ENCODE measurements at regions not wholly inside any gene's neighbourhood (a gene's known extent, or its start where the extent isn't known, plus 50 kb on each side); places are given as distances from the start of the nearest gene placed in this dataset.

DNA sequence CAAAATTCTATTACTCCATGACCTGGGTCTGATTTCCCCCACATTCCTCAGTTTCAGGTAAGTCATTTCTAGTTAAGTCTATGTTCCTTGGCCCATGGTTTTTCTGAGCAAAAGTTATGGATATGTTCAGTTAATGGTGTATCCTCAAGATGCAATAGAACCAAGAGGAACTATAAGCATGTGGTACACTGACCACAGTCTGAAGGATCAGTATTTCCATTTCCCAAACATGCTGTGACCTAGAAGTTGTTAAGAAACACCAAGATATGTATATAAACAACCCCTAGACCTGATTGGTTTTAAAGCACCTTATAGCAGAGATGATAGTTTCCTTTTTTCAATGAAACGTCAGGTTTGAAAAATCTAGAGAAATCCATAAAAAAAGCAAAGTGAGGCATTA is 94.2 kb upstream of the ABCB5 start:
- H4K91ac ChIP-seq (ENCODE audit: insufficient read depth, low read depth, low read length): no peak overlapping the region
- no peaks in the 10 kb centered on the region for H3K9me3 ChIP-seq (ENCODE audit: control insufficient read depth, insufficient read depth, low read length)
- H3K56ac ChIP-seq (ENCODE audit: extremely low read depth, insufficient read depth, low read length): no peak overlapping the region
- POLR2A ChIA-PET (ENCODE audit: unreplicated experiment): no interaction called here
- H2BK20ac ChIP-seq (ENCODE audit: low read depth, low read length): no peak overlapping the region
- no peak overlapping the region for H3K4me3 ChIP-seq (ENCODE audit: insufficient read depth, low read depth, low read length)
- no peaks in the 10 kb centered on the region for H3K4me1 ChIP-seq (ENCODE audit: control insufficient read depth, insufficient read depth, low read length)
- TF ChIP-seq RFX5 (IDR thresholded peaks at IDR 0.05; ENCODE audit: low read depth, low read length) (no peak), SMC3 (IDR thresholded peaks at IDR 0.05; ENCODE audit: low read depth, low read length) (no peak), RAD21 (IDR thresholded peaks at IDR 0.05; ENCODE audit: low read length) (no peak), BHLHE40 (IDR thresholded peaks at IDR 0.05; ENCODE audit: low read depth, low read length) (no peak), RCOR1 (IDR thresholded peaks at IDR 0.05; ENCODE audit: insufficient replicate concordance, low read length) (no peak), CEBPB (IDR thresholded peaks at IDR 0.05; ENCODE audit: low read depth, low read length) (no peak), NFE2L2 (IDR thresholded peaks at IDR 0.05; ENCODE audit: low read depth, low read length) (no peak), CHD1 (IDR thresholded peaks at IDR 0.05; ENCODE audit: low read depth, low read length) (no peak), MAFK (IDR thresholded peaks at IDR 0.05; ENCODE audit: low read depth, low read length) (no peak), FOS (IDR thresholded peaks at IDR 0.05; ENCODE audit: low read depth, low read length) (no peak), MAZ (IDR thresholded peaks at IDR 0.05; ENCODE audit: borderline replicate concordance, low read depth, low read length) (no peak), POLR2A (IDR thresholded peaks at IDR 0.05; ENCODE audit: low read depth, low read length) (no peak), MXI1 (IDR thresholded peaks at IDR 0.05; ENCODE audit: borderline replicate concordance, low read depth, low read length) (no peak)
- TF ChIP-seq, protein P1, sequence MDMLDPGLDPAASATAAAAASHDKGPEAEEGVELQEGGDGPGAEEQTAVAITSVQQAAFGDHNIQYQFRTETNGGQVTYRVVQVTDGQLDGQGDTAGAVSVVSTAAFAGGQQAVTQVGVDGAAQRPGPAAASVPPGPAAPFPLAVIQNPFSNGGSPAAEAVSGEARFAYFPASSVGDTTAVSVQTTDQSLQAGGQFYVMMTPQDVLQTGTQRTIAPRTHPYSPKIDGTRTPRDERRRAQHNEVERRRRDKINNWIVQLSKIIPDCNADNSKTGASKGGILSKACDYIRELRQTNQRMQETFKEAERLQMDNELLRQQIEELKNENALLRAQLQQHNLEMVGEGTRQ (IDR thresholded peaks at IDR 0.05; ENCODE audit: low read depth, low read length): no peak
- TF ChIP-seq, protein P2, sequence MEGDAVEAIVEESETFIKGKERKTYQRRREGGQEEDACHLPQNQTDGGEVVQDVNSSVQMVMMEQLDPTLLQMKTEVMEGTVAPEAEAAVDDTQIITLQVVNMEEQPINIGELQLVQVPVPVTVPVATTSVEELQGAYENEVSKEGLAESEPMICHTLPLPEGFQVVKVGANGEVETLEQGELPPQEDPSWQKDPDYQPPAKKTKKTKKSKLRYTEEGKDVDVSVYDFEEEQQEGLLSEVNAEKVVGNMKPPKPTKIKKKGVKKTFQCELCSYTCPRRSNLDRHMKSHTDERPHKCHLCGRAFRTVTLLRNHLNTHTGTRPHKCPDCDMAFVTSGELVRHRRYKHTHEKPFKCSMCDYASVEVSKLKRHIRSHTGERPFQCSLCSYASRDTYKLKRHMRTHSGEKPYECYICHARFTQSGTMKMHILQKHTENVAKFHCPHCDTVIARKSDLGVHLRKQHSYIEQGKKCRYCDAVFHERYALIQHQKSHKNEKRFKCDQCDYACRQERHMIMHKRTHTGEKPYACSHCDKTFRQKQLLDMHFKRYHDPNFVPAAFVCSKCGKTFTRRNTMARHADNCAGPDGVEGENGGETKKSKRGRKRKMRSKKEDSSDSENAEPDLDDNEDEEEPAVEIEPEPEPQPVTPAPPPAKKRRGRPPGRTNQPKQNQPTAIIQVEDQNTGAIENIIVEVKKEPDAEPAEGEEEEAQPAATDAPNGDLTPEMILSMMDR (conservative IDR thresholded peaks at IDR 0.05; ENCODE audit: low read depth, low read length): no peak
- TF ChIP-seq, protein P3, sequence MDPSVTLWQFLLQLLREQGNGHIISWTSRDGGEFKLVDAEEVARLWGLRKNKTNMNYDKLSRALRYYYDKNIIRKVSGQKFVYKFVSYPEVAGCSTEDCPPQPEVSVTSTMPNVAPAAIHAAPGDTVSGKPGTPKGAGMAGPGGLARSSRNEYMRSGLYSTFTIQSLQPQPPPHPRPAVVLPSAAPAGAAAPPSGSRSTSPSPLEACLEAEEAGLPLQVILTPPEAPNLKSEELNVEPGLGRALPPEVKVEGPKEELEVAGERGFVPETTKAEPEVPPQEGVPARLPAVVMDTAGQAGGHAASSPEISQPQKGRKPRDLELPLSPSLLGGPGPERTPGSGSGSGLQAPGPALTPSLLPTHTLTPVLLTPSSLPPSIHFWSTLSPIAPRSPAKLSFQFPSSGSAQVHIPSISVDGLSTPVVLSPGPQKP (IDR thresholded peaks at IDR 0.05; ENCODE audit: borderline replicate concordance, low read depth, low read length): no peak
- no peak overlapping the region for H2BK15ac ChIP-seq (ENCODE audit: low read depth, low read length)
- no peak overlapping the region for H3K27ac ChIP-seq (ENCODE audit: insufficient read depth, low read length)
- H3K27me3 ChIP-seq (ENCODE audit: control insufficient read depth, insufficient read depth, low read length): no peaks in the 10 kb centered on the region
- no peak overlapping the region for H3K23ac ChIP-seq (ENCODE audit: low read depth, low read length)
- no peak overlapping the region for H3K9ac ChIP-seq (ENCODE audit: low read depth, low read length)
- ATAC-seq (ENCODE audit: low read depth) (no peak), DNase-seq (no peak)
- no peak overlapping the region for H2AK5ac ChIP-seq (ENCODE audit: low read depth, low read length)
- BruUV-seq (replicated peaks): no TSS peak
- no peak overlapping the region for H4K5ac ChIP-seq (ENCODE audit: low read depth, low read length)
- dilution Hi-C loops (cut with HindIII; ENCODE audit: low sequenced_read_pairs, unreplicated experiment): no loop called here
- H4K8ac ChIP-seq (ENCODE audit: low read depth in 2 of 2, low read length in 2 of 2): no peak overlapping the region
- in situ Hi-C loops (cut with MboI; ENCODE audit: low sequenced_read_pairs): no loop called here
- H3K4ac ChIP-seq (ENCODE audit: low read depth, low read length): no peak overlapping the region
- no peak overlapping the region for H3K14ac ChIP-seq (replicated peaks; ENCODE audit: low read depth, low read length)
- intact Hi-C loops (cut with micrococcal nuclease): no loop called here
- CTCF ChIA-PET: no interaction called here
- H4K20me1 ChIP-seq (ENCODE audit: insufficient read depth, low read length): no peaks in the 10 kb centered on the region
- H2BK5ac ChIP-seq (ENCODE audit: low read depth, low read length, poor library complexity, severe bottlenecking): no peak overlapping the region
- no peaks in the 10 kb centered on the region for H3K79me1 ChIP-seq (ENCODE audit: low read depth in 1 of 2, low read length in 2 of 2)
- H3K18ac ChIP-seq (ENCODE audit: low read depth, low read length): no peak overlapping the region
- H3K36me3 ChIP-seq (ENCODE audit: control insufficient read depth, insufficient read depth, low read length): no peaks in the 10 kb centered on the region
- no peak overlapping the region for H2BK120ac ChIP-seq (ENCODE audit: low read depth, low read length)
- no peak overlapping the region for H2AFZ ChIP-seq (replicated peaks; ENCODE audit: low read length, poor library complexity)
- H3K4me2 ChIP-seq (ENCODE audit: low read depth, low read length): no peak overlapping the region
- H2AK9ac ChIP-seq (replicated peaks; ENCODE audit: low read depth, low read length, poor library complexity): no peak overlapping the region
- H3K9me1 ChIP-seq (ENCODE audit: insufficient read depth, low read length): no peaks in the 10 kb centered on the region
- WGBS, 2 experiments (ENCODE audit: extremely low coverage in 2 of 2, insufficient read length in 1 of 2): no CpG with 5 or more reads among the region's 1 CpG
